Epithelial cell of esophagus (primary cell): ENCODE measurements at regions not wholly inside any gene's neighbourhood (a gene's known extent, or its start where the extent isn't known, plus 50 kb on each side); places are given as distances from the start of the nearest gene placed in this dataset.

Experiments
- DNase-seq: peaks from one replicate; pipeline ENCODE4 v3.0.0; 2010; ENCODE audit warnings: low read depth
- H3K4me3 ChIP-seq: 2 replicates; pipeline ENCODE4 v1.5.1; 2011; ENCODE audit warnings: mild to moderate bottlenecking, low read length, control low read depth
- CTCF ChIP-seq: IDR thresholded peaks from 2 replicates; pipeline ENCODE4 v1.5.1; 2011; ENCODE audit warnings: low read depth, mild to moderate bottlenecking, low read length, control low read depth, inconsistent platforms; ENCODE audit not compliant: insufficient read depth; ENCODE audit errors: missing control alignments

DNA sequence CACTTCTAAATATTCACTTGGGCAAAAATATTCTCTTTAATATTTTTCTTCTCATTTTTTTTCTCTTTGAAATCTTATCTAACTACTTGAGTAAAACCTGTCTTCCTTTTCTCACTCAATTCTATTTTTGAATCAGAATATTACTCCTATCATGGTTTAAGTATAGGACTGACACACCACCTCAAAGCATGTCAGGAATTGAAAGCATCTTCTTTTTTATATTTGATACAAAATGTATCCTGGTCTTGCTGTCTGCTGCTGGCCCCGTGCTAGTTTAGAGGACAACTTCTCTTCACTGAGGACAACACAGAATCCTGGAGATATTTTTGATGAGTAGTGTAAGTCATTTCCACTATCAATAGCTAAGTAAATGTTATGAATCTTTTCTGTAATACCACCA lies 383.6 kb downstream of the GADD45G start:
- no peak overlapping the region for H3K4me3 ChIP-seq
- TF ChIP-seq CTCF: no peak
- no peak for DNase-seq

GRCh38 chr9:89991204-89991790 lies 386.5 kb downstream of the GADD45G start:
- DNase-seq: peak; percentile 74
- H3K4me3 ChIP-seq: no peak overlapping the region
- TF ChIP-seq CTCF: no peak

- no peak overlapping the region for H3K4me3 ChIP-seq
- DNase-seq: no peak
- no peak for TF ChIP-seq CTCF
Observed at GRCh38 chr9:89992326-89993198, 387.8 kb downstream of the GADD45G start.

DNA sequence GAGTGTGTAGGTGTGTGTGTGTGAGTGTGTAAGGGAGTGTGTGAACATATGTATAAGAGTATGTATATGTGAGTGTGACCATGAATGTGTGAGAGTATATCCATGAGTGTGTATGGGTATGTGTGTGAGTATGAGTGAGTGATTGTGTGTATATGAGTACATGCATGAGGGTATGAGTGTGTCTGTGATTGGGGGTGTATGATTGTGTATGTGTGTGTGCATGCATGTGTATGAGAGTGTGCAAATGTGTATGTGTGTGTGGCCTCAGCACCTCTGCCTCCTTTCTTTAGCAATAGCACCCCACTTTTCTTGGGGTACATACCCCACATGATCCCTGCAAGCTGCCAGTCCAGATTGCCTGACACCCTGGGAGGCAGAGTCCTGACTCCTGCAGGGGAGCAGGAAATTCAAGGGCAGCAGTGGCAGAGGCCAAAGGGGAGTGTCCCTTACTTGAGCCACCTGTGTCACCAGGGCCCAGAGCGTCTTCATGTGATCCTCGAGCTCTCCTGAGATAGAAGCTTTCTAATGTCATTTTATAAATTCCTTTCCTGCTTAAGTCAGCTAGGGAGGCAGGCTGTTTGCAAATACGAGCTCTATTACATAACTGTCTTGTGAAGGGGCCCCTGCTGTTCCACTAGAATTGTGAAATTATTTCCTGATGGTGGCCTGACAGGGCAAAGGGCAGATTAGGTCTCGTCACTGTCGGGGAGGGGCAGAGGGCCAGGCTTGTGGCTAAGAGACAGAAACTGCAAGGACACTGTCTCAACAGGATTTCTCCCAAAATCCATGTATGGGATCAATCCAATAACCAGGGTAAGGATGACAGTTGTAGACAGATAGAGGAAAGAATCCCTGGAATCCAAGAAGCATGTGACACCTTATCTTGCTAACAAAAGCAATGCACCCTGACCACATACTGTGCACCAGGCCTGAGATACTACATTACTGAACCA lies 389.1 kb downstream of the GADD45G start:
- no peak overlapping the region for H3K4me3 ChIP-seq
- DNase-seq: no peak
- TF ChIP-seq CTCF: no peak

DNA sequence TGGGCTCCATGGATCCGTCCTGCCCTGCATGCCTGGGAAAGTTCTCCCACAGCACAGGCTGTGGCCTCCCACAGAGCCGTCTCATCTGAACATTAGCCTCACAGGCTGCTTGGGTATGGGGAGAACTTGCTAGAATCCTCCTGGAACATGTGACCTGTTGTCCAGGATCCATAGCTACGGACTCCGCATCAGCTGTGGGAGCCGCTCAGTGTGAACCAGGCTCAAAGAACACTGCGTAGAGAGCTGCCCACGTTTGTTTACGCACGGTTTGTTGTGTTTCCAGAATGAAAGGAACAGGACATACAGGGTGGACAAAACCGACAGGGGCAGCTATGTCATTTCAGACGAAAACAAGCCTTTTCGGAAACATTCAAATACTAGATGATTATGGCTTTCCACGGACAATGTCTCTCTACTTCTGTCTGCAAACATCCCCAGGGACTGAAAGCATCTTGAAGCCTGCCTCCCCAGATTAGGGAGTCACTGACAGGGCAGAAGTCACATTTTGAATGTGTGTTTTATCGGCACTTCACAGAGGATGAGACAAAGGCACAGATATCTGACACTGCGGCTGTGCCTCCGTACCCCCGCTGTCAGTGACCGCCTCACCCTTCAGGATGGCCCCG lies 390.3 kb downstream of the GADD45G start:
- no peak for TF ChIP-seq CTCF
- no peak overlapping the region for H3K4me3 ChIP-seq
- no peak for DNase-seq

GRCh38 chr9:89996116-89996515 lies 391.3 kb downstream of the GADD45G start:
- no peak for TF ChIP-seq CTCF
- H3K4me3 ChIP-seq: no peak overlapping the region
- no peak for DNase-seq
